ES-I3 (cell line): ENCODE measurements at regions not wholly inside any gene's neighbourhood (a gene's known extent, or its start where the extent isn't known, plus 50 kb on each side); places are given as distances from the start of the nearest gene placed in this dataset.
"Not testable (repeated sequence)": the region's sequence is repeated elsewhere in the genome, so short reads cannot be mapped to it uniquely, and the experiment has no call there.

Experiments used
- H3K36me3 ChIP-seq: 2 replicates; pipeline ENCODE4 v1.6.1; 2013; ENCODE audit warnings: mild to moderate bottlenecking, low read length, control low read depth, moderate library complexity; ENCODE audit not compliant: insufficient read depth
- H3K4me1 ChIP-seq: 2 replicates; pipeline ENCODE4 v1.6.1; 2013; ENCODE audit warnings: mild to moderate bottlenecking, control low read depth, low read length; ENCODE audit not compliant: insufficient read depth
- H3K9ac ChIP-seq: 2 replicates; pipeline ENCODE4 v1.6.1; 2013; ENCODE audit warnings: low read depth, mild to moderate bottlenecking, low read length, moderate library complexity
- H3K9me3 ChIP-seq: 2 replicates; pipeline ENCODE4 v1.6.1; 2013; ENCODE audit warnings: mild to moderate bottlenecking, low read length, moderate library complexity; ENCODE audit not compliant: control insufficient read depth, insufficient read depth

GRCh38 chr3:3998140-3998922 is 199.1 kb downstream of the LRRN1 start:
- Histone ChIP-seq H3K9me3 (no peaks in the 10 kb centered on the region), H3K36me3 (no peaks in the 10 kb centered on the region), H3K9ac (no peak overlapping the region), H3K4me1 (no peaks in the 10 kb centered on the region; the same call in 1 of the 2 replicates)

DNA sequence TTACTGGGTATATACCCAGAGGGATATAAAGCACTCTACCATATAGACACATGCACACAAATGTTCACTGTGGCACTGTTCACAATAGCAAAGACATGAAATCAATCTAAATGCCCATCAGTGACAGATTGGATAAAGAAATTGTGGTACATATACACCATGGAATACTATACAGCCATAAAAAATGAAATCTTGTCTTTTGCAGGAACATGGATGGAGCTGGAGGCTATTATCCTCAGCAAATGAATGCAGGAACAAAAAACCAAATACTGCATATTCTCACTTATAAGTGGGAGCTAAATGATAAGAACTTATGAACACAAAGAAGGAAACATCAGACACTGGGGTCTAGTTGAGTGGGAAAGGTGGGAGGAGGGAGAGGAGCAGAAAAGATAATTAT is 200.1 kb downstream of the LRRN1 start:
- not testable (repeated sequence) for H3K9me3 ChIP-seq

DNA sequence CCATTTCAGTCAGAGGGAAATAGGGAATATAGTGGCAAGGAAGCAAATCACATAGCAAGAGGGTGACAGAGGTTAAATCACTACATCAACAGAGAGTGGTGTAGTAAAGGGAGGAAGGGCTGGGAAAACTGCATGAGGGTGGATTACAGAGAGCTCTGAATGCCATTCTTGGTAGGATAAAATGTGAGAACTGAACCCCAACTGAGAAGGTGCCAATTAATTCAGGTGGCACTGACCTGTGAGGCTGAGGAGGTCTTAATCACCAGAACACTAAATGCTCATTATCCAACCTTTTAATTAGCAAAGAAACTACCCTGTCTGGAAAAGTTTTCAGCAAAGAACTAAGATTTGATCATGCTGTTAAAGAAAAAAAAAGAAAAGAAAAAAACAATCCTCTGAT is 202.7 kb downstream of the LRRN1 start:
- Histone ChIP-seq H3K4me1 (no peaks in the 10 kb centered on the region; the same call in 1 of the 2 replicates), H3K36me3 (no peaks in the 10 kb centered on the region), H3K9ac (no peak overlapping the region), H3K9me3 (no peaks in the 10 kb centered on the region)

More for the DNA sequence above, 200.1 kb downstream of the LRRN1 start:
- not testable (repeated sequence) for H3K9ac ChIP-seq, H3K36me3 ChIP-seq, H3K4me1 ChIP-seq

DNA sequence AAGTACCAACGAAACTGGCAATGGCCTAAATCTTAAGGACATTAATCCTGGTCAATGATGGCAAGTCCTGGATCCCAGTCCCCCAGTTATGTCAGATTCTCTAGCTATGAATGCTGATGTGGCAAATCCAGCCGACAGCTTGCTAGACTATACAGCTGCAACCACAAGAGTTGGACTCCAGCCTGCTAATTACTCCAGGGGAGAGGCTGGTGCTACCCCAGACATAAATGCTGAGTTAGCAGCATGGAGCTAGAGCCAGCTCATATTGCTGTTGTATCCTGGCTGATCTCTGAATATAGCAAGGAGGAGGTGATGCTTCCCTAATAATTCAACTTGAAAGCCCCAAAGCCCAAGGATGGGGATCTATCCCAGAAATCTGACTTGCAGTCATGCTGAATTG is 207.1 kb downstream of the LRRN1 start:
- Histone ChIP-seq H3K36me3 (no peaks in the 10 kb centered on the region), H3K4me1 (no peaks in the 10 kb centered on the region; the same call in 1 of the 2 replicates), H3K9ac (no peak overlapping the region), H3K9me3 (no peaks in the 10 kb centered on the region)

DNA sequence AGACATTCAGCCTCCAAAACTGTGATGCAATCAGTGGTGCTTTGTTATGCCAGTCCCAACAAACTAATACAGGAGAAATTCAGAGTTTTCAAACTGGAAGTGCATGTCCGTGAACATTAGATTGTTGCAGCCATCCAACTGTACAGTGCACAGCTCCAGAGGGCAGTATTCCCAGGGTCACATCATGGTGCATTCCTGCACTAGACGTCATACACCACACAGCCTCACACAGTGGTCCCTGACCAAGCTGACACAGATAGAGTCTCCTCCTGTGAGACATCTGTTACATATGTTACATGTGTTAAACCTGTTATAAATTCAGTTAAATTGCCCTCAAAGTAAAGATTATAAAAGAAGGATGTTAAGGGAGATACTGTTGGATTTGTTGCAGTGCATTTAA is 209.0 kb downstream of the LRRN1 start:
- Histone ChIP-seq H3K9ac (no peak overlapping the region), H3K4me1 (no peaks in the 10 kb centered on the region), H3K9me3 (no peaks in the 10 kb centered on the region), H3K36me3 (no peaks in the 10 kb centered on the region)

DNA sequence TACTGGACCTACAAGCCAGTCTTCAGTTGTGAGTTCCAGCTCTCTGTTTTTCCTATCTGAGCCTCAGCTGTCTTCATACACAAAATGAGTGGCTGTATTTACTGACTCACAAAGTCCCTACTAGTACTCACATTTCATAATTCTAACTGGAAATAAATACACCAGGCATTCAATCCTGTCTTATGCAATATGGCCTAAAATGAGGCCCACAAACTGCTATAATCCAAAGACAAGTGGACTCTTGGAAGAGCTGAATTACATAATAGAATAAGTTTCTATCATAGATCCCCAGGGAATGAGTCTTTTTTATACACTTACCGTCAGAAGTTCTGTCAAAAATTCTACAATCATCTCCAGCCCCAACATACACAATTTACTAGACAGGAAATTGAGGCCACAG is 211.9 kb downstream of the LRRN1 start:
- no peaks in the 10 kb centered on the region for H3K9me3 ChIP-seq
- no peak overlapping the region for H3K9ac ChIP-seq
- H3K36me3 ChIP-seq, result no peaks in the 10 kb centered on the region
- no peaks in the 10 kb centered on the region for H3K4me1 ChIP-seq

- Histone ChIP-seq H3K36me3 (no peaks in the 10 kb centered on the region), H3K9ac (no peak overlapping the region), H3K4me1 (no peaks in the 10 kb centered on the region), H3K9me3 (no peaks in the 10 kb centered on the region)
These were observed 216.2 kb downstream of the LRRN1 start for GRCh38 chr3:4015426-4015825.

GRCh38 chr3:4019501-4019900 is 220.3 kb downstream of the LRRN1 start:
- H3K9me3 ChIP-seq, result no peaks in the 10 kb centered on the region
- no peaks in the 10 kb centered on the region for H3K4me1 ChIP-seq
- H3K9ac ChIP-seq, result no peak overlapping the region
- H3K36me3 ChIP-seq, result no peaks in the 10 kb centered on the region

- no peaks in the 10 kb centered on the region for H3K36me3 ChIP-seq
- H3K9me3 ChIP-seq, result no peaks in the 10 kb centered on the region
- no peaks in the 10 kb centered on the region for H3K4me1 ChIP-seq
- H3K9ac ChIP-seq, result no peak overlapping the region
These were observed 221.9 kb downstream of the LRRN1 start for GRCh38 chr3:4021162-4021561.

GRCh38 chr3:4029135-4029534 is 229.9 kb downstream of the LRRN1 start:
- Histone ChIP-seq H3K9ac (no peak overlapping the region), H3K36me3 (no peaks in the 10 kb centered on the region), H3K9me3 (no peaks in the 10 kb centered on the region), H3K4me1 (no peaks in the 10 kb centered on the region)

- H3K9ac ChIP-seq, result no peak overlapping the region
These were observed 231.4 kb downstream of the LRRN1 start for GRCh38 chr3:4030624-4031023.

DNA sequence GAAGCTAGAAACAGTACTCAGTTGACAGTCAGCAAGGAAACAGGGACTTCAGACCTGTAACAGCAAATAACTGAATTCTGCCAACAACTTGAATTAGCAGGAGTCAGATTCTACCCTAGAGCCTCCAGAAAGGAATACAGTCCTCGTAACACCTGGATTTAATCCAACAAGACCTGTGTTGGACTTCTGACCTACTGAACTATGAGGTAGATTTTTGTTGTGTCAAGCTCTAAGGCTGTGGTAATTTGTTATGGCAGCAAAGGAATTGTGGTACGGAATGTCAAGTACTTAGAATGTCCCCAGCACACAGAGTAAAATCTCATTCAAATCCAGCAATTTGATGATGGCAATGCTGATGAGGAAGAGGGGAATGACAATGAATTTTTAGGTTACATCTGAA is 234.1 kb downstream of the LRRN1 start:
- Histone ChIP-seq H3K4me1 (no peaks in the 10 kb centered on the region), H3K9ac (no peak overlapping the region), H3K36me3 (no peaks in the 10 kb centered on the region)

More at GRCh38 chr3:4030624-4031023, 231.4 kb downstream of the LRRN1 start:
- Histone ChIP-seq H3K9me3 (no peaks in the 10 kb centered on the region), H3K4me1 (no peaks in the 10 kb centered on the region), H3K36me3 (no peaks in the 10 kb centered on the region)

GRCh38 chr3:4036046-4036445 is 236.8 kb downstream of the LRRN1 start:
- H3K9ac ChIP-seq, result no peak overlapping the region
- no peaks in the 10 kb centered on the region for H3K4me1 ChIP-seq
- no peaks in the 10 kb centered on the region for H3K36me3 ChIP-seq
- H3K9me3 ChIP-seq, result no peaks in the 10 kb centered on the region

More for the DNA sequence above, 234.1 kb downstream of the LRRN1 start:
- no peaks in the 10 kb centered on the region for H3K9me3 ChIP-seq

DNA sequence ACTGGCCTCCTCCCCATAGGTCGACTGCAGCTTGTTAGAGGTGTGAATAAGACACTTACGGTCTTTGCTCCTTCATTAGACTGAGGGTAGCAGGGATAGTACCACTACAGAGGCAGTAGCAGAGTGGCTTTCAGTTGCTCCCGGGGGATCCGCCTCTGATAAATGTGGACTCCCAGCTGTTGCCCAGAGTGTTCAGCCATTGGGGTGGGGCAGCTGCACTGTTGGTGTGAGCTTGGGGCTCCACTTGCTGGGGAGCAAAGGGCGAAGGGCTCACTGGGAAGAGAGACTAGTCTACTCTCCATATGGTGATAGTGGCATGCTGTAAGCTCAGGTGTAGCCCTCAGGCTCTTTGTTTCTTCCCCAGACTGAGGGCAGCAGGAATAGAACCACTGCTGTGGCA is 239.1 kb downstream of the LRRN1 start:
- Histone ChIP-seq H3K36me3 (no peaks in the 10 kb centered on the region), H3K4me1 (no peaks in the 10 kb centered on the region; the same call in 1 of the 2 replicates), H3K9me3 (no peaks in the 10 kb centered on the region), H3K9ac (no peak overlapping the region)

DNA sequence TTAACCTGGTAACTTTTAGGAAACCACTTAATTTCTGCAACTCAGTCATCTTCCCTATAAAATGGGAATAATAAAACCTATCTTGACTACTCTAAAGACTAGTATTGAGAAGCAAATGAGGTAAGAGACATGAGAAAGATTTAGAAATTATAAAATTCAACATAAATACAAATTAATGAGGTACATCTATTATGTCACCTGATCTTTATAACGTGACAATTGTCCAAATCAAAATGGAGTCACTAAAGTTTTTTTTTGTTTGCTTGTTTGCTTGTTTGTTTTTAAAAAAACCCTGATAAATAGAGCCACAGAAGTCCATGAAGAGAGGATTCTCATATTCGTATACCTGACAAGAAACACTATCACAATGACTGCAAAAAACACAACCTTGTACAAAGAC is 242.8 kb downstream of the LRRN1 start:
- no peak overlapping the region for H3K9ac ChIP-seq
- H3K36me3 ChIP-seq, result no peaks in the 10 kb centered on the region
- no peaks in the 10 kb centered on the region for H3K9me3 ChIP-seq
- H3K4me1 ChIP-seq, result no peaks in the 10 kb centered on the region; the same call in 1 of the 2 replicates
